Medulla oblongata (tissue), 1 donor: ENCODE measurements at regions not wholly inside any gene's neighbourhood (a gene's known extent, or its start where the extent isn't known, plus 50 kb on each side); places are given as distances from the start of the nearest gene placed in this dataset.
"Not testable (repeated sequence)": the region's sequence is repeated elsewhere in the genome, so short reads cannot be mapped to it uniquely, and the experiment has no call there.

Source experiments
- DNase-seq: peaks from one replicate; pipeline ENCODE4 v3.0.0-alpha.2; 2015; ENCODE audit errors: extremely low spot score

GRCh38 chr1:8228253-8228652, 89.7 kb upstream of the SLC45A1 start:
- no peak for DNase-seq

DNA sequence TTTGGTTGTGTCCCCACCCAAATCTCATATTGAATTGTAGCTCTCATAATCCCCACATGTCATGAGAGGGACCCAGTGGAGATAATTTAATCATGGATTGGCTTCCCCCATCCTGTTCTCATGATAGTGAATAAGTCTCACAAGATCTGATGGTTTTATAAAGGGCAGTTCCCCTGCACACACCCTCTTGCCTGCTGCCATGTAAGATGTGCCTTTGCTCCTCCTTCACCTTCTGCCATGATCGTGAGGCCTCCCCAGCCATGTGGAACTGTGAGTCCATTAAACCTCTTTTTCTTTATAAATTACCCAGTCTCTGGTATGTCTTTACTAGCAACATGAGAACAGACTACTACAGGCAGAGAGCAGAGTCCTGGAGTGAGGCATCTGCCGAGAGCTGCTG, 90.2 kb upstream of the SLC45A1 start:
- DNase-seq, result not testable (repeated sequence)

GRCh38 chr1:8226747-8227146, 91.2 kb upstream of the SLC45A1 start:
- no peak for DNase-seq

DNA sequence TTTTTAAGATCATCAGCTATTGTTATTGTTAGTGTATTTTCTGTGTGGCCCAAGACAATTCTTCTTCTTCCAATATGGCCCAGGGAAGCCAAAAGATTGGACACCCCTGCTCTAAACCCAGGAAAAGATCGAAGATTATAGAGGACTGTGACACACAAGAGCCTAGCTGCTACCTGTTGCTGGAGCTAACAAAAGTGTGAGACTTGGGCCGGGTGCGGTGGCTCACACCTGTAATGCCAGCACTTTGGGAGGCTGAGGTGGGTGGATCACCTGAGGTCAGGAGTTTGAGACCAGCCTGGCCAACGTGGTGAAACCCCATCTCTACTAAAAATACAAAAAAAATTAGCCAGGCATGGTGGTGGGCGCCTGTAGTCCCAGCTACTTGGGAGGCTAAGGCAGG, 91.9 kb upstream of the SLC45A1 start:
- DNase-seq, result not testable (repeated sequence)

DNA sequence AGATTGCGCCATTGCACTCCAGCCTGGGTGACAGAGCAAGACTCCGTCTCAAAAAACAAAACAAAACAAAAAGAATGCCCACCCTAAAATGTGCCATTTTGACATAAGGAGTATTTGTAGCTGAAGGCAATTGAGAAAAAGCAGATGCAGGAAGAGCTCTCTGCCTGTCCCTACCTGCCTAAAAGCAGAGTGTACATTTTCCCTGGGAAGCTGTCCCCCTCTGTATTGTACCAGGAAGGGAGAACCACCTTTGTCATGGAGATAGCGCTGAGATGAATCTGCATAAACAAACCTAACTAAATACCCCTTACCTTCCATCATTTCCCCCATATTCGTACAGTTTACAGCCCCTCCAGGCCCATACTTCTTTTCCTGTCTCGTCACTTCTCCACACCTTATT, 94.4 kb upstream of the SLC45A1 start:
- no peak for DNase-seq

GRCh38 chr1:8222789-8223188, 95.1 kb upstream of the SLC45A1 start:
- no peak for DNase-seq

- DNase-seq, result no peak
These were observed 98.4 kb upstream of the SLC45A1 start for GRCh38 chr1:8219530-8219929.

DNA sequence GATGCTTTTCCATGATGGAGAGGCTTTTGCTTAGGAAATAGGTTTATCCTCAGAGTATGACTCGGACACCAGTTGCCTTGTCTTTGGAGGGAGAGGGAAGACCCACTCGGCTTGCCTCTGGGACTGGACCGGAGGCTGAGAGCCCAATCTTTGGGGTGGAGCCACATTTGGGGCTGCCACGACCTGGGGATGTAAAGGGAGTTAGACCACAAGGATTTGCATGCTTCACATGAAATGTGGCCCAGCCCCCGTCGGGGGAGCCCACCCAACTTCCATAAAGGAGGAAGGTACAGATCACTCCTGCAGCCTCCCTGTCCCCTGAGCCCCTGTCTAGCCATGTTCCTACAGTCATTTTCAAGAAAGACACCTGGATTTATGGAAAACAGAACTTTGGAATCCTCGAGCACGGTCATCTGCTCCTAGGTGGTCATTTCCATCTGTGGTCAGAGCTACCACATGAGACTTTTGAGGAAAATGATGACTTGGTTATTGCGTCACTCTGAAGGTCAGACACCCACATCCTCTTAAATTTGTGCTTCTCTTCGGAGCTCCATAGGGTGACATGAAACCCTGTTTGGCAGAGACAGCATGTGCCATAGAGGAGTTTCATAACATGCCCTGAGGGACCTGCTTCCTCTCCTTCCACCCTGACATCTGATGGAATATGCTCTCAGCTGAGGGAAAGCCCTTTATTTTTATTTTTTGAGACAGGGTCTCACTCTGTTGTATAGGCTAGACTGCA, 99.4 kb upstream of the SLC45A1 start:
- no peak for DNase-seq

DNA sequence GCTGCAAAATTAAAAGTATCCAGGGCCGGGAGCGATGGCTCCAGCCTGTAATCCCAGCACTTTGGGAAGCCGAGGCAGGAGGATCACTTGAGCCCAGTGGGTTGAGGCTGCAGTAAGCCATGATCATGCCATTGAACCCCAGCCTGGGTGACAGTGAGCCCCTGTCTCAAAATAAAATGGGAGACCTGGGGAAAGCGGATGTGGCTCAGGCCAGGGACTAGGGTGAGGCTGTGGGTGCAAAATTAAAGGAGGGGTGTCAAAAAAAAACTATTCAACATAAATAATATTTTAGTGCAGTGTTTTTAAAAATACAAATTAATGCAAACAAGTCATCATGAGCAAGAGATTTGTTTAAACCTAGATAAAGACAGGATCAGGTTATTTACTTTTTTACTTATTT, 100.1 kb upstream of the SLC45A1 start:
- no peak for DNase-seq

GRCh38 chr1:8217011-8217711, 100.8 kb upstream of the SLC45A1 start:
- DNase-seq, result no peak

- DNase-seq, result no peak
These were observed 101.9 kb upstream of the SLC45A1 start for GRCh38 chr1:8216005-8216404.

- no peak for DNase-seq
These were observed 103.3 kb upstream of the SLC45A1 start for GRCh38 chr1:8214501-8215173.

GRCh38 chr1:8213676-8214075, 104.2 kb upstream of the SLC45A1 start:
- no peak for DNase-seq

DNA sequence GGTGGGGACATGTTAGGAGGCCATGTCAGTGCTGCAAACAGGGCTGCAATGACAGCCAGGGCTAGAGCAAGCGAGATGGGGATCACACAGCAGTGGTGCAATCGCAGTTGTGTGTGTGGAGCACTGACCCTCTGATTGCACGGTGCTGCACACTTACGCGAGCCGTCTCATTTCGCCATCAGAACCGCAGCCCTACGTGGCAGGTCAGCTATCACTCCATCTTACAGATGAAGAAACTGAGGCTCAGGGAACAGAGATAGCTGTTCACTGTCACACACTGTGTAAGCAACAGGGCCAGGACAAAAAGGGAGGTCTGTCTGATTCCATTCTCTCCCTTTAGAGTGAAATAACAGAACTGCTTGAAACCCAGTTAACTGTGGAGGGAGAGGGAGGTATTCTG, 104.8 kb upstream of the SLC45A1 start:
- DNase-seq, result no peak

GRCh38 chr1:8212580-8213031, 105.3 kb upstream of the SLC45A1 start:
- DNase-seq, result no peak

- no peak for DNase-seq
These were observed 105.9 kb upstream of the SLC45A1 start for GRCh38 chr1:8211883-8212579.

GRCh38 chr1:8211251-8211882, 106.5 kb upstream of the SLC45A1 start:
- no peak for DNase-seq

- no peak for DNase-seq
These were observed 110.7 kb upstream of the SLC45A1 start for GRCh38 chr1:8207202-8207601.

DNA sequence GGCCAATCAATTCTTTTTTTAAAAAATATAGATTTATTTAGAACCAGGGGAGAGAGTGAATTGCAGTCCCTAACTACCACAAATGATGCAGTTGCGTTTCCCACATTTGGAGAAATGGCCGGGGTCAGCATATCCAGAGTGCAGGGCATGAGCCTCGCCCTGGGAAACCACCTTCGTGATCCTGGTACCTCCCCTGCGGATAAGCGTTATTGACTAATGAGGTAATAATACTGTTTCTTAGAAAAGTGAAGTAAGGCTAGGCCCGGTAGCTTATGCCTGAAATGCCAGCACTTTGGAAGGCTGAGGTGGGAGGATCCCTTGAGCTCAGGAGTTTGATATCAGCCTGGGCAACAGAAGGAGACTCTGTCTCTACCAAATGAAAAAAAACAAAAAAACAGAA, 111.5 kb upstream of the SLC45A1 start:
- DNase-seq, result no peak

DNA sequence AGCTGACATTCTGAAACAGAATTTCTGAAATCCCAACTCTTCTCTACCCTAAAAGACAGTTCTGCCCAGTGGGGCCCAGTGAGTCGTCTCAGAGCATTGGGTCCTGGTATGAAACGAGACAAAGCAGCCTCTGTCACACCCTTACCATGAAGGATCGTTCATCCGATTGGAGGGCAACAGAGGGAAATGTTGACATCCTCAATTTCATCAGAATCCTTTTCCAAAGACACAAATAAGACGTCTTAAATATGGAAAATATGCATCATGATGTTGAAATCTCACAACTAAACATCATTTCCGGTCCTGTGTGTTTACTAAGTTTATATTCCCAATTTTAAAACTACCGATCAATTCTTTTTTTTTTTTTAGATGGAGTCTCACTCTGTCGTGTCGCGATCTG, 112.1 kb upstream of the SLC45A1 start:
- DNase-seq, result no peak

- no peak for DNase-seq
These were observed 113.1 kb upstream of the SLC45A1 start for GRCh38 chr1:8204826-8205225.

- no peak for DNase-seq
These were observed 114.4 kb upstream of the SLC45A1 start for GRCh38 chr1:8203551-8203950.
